SK-N-SH (cell line): ENCODE measurements at regions not wholly inside any gene's neighbourhood (a gene's known extent, or its start where the extent isn't known, plus 50 kb on each side); places are given as distances from the start of the nearest gene placed in this dataset.

ENCODE experiments used
- GABPA ChIP-seq: IDR thresholded peaks from 2 replicates; pipeline ENCODE4 v1.4.0; 2012; ENCODE audit warnings: low read depth, mild to moderate bottlenecking
- SMC3 ChIP-seq: IDR thresholded peaks from 2 replicates; pipeline ENCODE4 v1.6.1; 2012; ENCODE audit warnings: low read depth, low read length, improper control_type of control experiment
- TAF1 ChIP-seq: IDR thresholded peaks from 2 replicates; pipeline ENCODE4 v1.6.1; 2012; ENCODE audit warnings: low read depth, mild to moderate bottlenecking, low read length, moderate library complexity, borderline replicate concordance

DNA sequence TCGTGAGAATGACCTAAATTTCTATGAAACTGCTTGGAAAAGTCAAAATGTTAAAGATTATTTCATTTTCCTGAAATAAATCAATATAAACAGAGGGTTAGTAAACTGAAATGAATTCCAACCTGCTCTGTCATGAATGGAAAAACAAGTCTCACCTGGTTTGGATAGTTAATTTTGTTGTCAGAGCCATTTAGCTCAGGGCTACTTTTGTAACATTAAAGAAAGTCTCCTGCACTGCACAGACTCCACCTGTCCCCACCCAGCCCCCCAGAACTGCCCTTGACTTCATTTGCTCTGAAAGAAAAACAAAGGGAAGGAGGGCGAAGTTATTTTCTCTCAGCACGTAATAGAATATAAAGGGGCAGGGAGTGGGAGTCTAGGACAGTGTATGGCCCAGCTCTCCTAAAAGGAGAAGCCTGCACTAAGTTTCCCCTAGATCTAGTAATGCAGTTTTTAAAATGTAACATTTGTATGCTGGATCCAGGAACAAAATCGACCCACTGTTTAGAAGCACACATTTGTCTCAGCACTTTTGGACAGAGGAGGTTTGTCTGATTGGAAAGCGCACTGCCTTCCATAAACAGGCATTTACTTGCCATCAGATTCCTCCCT lies 54.2 kb upstream of the ACSL3 start:
- no peak for TF ChIP-seq TAF1
- no peak for TF ChIP-seq GABPA
- TF ChIP-seq SMC3, result no peak
